ENCODE measurements at regions not wholly inside any gene's neighbourhood (a gene's known extent, or its start where the extent isn't known, plus 50 kb on each side); places are given as distances from the start of the nearest gene placed in this dataset.

- TF ChIP-seq CTCF (conservative IDR thresholded peaks at IDR 0.05; ENCODE audit: low read depth, low read length) (no peak), EZH2 (IDR thresholded peaks at IDR 0.05; ENCODE audit: low read length, unreplicated experiment) (no peak), EZH2phosphoT487 (IDR thresholded peaks at IDR 0.05; ENCODE audit: borderline replicate concordance, low read length) (no peak)
Measured at GRCh38 chrX:150163956-150164726, 199.0 kb upstream of the MAMLD1 start.

All from PC-3 (cell line).